LNCaP clone FGC (cell line): ENCODE measurements at regions not wholly inside any gene's neighbourhood (a gene's known extent, or its start where the extent isn't known, plus 50 kb on each side); places are given as distances from the start of the nearest gene placed in this dataset.

Source experiments
- DNase-seq: peaks from one replicate; pipeline ENCODE4 v3.0.0-alpha.2; 2011; ENCODE audit warnings: low read depth
- H3K4me3 ChIP-seq: 2 replicates; pipeline ENCODE4 v1.5.1; 2011; ENCODE audit warnings: mild to moderate bottlenecking, low read depth, low read length, control low read depth
- TF ChIP-seq, protein P1 (sequence below): IDR thresholded peaks from 2 replicates; pipeline ENCODE4 v1.5.1; 2012; ENCODE audit warnings: mild to moderate bottlenecking; ENCODE audit not compliant: control insufficient read depth, insufficient read depth; ENCODE audit errors: extremely low read depth

- DNase-seq: no peak
- no peak overlapping the region for H3K4me3 ChIP-seq
- TF ChIP-seq, protein P1, sequence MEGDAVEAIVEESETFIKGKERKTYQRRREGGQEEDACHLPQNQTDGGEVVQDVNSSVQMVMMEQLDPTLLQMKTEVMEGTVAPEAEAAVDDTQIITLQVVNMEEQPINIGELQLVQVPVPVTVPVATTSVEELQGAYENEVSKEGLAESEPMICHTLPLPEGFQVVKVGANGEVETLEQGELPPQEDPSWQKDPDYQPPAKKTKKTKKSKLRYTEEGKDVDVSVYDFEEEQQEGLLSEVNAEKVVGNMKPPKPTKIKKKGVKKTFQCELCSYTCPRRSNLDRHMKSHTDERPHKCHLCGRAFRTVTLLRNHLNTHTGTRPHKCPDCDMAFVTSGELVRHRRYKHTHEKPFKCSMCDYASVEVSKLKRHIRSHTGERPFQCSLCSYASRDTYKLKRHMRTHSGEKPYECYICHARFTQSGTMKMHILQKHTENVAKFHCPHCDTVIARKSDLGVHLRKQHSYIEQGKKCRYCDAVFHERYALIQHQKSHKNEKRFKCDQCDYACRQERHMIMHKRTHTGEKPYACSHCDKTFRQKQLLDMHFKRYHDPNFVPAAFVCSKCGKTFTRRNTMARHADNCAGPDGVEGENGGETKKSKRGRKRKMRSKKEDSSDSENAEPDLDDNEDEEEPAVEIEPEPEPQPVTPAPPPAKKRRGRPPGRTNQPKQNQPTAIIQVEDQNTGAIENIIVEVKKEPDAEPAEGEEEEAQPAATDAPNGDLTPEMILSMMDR: no peak
Observed at GRCh38 chr13:73273276-73273675, 214.5 kb downstream of the KLF5 start.

DNA sequence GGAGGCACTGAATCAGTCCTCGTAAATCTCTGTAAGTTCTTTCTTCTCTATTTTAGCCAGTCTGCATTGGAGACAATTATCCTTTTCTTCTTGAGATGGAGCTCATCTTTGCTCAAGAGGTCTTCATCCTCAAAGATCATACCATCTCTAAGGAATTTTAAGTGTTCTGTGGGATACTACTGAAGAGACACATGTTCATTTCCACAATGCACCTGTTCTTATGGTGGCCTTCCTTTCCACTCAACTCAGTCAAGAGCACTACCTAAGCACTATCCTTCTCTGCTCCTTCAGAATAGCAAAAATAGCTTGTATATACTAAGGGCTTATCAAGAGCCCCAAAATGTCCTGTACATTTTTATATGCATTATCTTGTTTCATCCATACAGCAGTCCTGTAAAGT lies 214.0 kb downstream of the KLF5 start:
- DNase-seq: no peak
- TF ChIP-seq, protein P1: no peak

DNA sequence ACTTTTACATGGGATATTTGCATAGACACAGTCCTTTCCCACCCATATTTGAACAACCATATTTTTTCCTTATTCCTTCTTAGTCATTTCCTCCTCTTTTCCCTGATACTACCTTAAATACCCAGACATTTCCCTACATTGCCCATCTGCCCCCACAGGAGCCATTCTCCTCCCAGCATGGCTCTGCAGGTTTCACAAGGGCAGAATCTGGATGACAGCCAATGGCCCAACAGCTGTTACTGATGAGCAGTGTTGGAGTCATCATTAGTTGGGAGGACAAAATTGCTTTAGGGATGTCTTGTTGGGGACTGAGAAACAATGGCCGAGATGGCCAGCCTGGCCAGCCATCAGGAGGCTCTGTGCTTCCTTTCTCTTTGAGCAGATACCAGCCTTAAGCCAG lies 209.5 kb downstream of the KLF5 start:
- no peak overlapping the region for H3K4me3 ChIP-seq
- no peak for DNase-seq
- TF ChIP-seq, protein P1: no peak

More for the DNA sequence above, 214.0 kb downstream of the KLF5 start:
- H3K4me3 ChIP-seq: no peak overlapping the region

- no peak overlapping the region for H3K4me3 ChIP-seq
- TF ChIP-seq, protein P1: no peak
- no peak for DNase-seq
Observed at GRCh38 chr13:73266640-73267180, 207.9 kb downstream of the KLF5 start.

- no peak for DNase-seq
- no peak overlapping the region for H3K4me3 ChIP-seq
- TF ChIP-seq, protein P1: no peak
Observed at GRCh38 chr13:73262862-73263627, 204.2 kb downstream of the KLF5 start.

DNA sequence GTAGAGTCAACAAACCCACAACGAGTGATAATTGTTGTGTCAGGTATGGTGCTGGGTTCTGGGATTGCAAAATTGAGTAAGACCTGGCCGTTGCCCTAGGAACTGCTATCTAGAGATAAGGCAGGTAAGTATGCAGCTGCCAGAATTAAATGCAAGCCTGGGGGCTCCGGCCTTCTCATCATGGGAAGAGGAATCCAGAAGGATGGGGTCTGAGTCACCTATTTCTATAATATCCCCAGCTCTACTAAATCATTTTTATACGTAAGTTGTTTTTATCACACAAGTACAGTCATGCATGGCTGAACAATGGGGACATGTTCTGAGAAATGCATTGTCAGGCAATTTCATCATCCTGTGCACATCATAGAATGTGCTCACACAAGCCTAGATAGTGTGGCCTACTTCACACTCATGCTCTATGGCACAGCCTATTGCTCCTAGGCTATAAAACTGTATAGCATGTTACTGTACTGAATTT lies 203.0 kb downstream of the KLF5 start:
- DNase-seq: no peak
- no peak overlapping the region for H3K4me3 ChIP-seq

More for the DNA sequence above, 203.0 kb downstream of the KLF5 start:
- TF ChIP-seq, protein P1: no peak
